Bronchial epithelial cell (primary cell): ENCODE measurements at regions not wholly inside any gene's neighbourhood (a gene's known extent, or its start where the extent isn't known, plus 50 kb on each side); places are given as distances from the start of the nearest gene placed in this dataset.
A peak's percentile ranks its signal among the peaks of the same experiment; 100 is the strongest.

Experiments
- DNase-seq: peaks from one replicate; pipeline ENCODE4 v3.0.0-alpha.2; 2010; ENCODE audit warnings: low read depth
- FAIRE-seq: peaks from 2 replicates; lab custom pipeline; 2011; peaks lifted over from hg19 to GRCh38; lab: Jason Lieb, UNC
- H3K27me3 ChIP-seq: 2 replicates; pipeline ENCODE4 v1.5.1; 2011; ENCODE audit warnings: low read length; ENCODE audit not compliant: control insufficient read depth, insufficient read depth
- H3K36me3 ChIP-seq: 2 replicates; pipeline ENCODE4 v1.5.1; 2011; ENCODE audit warnings: low read length; ENCODE audit not compliant: control insufficient read depth, insufficient read depth
- H3K4me3 ChIP-seq: 2 replicates; pipeline ENCODE4 v1.5.1; 2011; ENCODE audit warnings: mild to moderate bottlenecking, low read depth, low read length, control low read depth
- TF ChIP-seq, protein P1 (sequence below): IDR thresholded peaks from 2 replicates; pipeline ENCODE4 v1.5.1; 2011; ENCODE audit warnings: mild to moderate bottlenecking, moderate library complexity, low read length, control low read depth, inconsistent platforms; ENCODE audit not compliant: insufficient read depth, severe bottlenecking

DNA sequence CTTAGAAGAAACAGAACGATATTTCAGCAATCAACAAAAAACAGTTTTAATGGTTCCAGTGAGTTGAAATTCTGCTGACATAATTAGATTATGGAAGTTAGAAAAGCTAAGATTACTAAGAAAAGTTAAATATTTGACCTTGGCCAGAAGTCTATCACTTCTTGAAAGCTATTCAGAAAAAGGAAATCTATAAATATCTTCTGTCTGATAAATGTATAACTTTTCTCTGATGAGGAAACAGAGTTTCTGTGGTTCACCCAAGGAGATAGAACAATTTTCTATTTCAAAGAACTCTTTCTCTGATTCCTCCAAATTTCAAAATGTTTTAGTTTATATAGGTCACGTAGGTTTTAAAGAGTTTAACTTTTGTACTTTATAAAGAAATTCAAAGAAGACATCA, 438.4 kb upstream of the CHORDC1 start:
- TF ChIP-seq, protein P1, sequence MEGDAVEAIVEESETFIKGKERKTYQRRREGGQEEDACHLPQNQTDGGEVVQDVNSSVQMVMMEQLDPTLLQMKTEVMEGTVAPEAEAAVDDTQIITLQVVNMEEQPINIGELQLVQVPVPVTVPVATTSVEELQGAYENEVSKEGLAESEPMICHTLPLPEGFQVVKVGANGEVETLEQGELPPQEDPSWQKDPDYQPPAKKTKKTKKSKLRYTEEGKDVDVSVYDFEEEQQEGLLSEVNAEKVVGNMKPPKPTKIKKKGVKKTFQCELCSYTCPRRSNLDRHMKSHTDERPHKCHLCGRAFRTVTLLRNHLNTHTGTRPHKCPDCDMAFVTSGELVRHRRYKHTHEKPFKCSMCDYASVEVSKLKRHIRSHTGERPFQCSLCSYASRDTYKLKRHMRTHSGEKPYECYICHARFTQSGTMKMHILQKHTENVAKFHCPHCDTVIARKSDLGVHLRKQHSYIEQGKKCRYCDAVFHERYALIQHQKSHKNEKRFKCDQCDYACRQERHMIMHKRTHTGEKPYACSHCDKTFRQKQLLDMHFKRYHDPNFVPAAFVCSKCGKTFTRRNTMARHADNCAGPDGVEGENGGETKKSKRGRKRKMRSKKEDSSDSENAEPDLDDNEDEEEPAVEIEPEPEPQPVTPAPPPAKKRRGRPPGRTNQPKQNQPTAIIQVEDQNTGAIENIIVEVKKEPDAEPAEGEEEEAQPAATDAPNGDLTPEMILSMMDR: no peak
- no peaks in the 10 kb centered on the region for H3K36me3 ChIP-seq
- FAIRE-seq (no peak), DNase-seq (no peak)
- no peak overlapping the region for H3K4me3 ChIP-seq
- H3K27me3 ChIP-seq: no peaks in the 10 kb centered on the region

DNA sequence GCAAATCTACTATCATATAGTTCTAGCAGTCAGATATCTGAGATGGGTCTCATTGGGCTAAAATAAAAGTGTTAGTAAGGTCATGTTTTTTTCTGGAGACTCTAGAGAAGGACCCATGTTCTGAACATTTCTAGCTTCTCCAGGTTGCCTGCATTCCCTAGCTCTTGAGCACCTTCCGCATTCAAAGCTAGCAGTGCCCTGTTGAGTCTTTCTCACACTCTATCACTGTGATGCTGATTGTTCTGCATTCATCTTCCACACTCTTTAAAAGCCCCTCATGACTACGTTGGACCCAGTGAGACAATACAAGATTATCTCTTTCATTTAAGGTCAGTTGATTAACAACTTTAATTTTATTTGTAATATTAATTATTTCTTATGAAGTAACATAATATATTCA, 433.3 kb upstream of the CHORDC1 start:
- Histone ChIP-seq H3K4me3 (no peak overlapping the region), H3K36me3 (no peaks in the 10 kb centered on the region), H3K27me3 (no peaks in the 10 kb centered on the region)
- DNase-seq (no peak), FAIRE-seq (no peak)
- TF ChIP-seq, protein P1: no peak

DNA sequence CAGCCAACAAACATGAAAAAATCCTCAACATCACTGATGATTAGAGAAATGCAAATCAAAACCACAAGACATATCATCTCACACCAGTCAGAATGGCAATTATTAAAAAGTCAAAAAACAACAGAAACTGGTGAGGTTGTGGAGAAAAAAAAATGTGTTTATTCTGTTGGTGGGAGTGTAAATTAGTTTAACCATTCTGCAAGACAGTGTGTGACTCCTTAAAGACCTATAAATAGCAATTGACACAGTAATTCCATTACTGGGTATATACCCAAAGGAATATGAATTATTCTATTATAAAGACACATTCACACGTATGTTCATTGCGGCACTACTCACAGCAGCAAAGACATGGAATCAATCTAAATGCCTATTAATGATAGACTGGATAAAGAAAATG, 427.3 kb upstream of the CHORDC1 start:
- FAIRE-seq (no peak), DNase-seq (no peak)
- no peaks in the 10 kb centered on the region for H3K36me3 ChIP-seq
- H3K27me3 ChIP-seq: no peaks in the 10 kb centered on the region
- TF ChIP-seq, protein P1: no peak
- no peak overlapping the region for H3K4me3 ChIP-seq

DNA sequence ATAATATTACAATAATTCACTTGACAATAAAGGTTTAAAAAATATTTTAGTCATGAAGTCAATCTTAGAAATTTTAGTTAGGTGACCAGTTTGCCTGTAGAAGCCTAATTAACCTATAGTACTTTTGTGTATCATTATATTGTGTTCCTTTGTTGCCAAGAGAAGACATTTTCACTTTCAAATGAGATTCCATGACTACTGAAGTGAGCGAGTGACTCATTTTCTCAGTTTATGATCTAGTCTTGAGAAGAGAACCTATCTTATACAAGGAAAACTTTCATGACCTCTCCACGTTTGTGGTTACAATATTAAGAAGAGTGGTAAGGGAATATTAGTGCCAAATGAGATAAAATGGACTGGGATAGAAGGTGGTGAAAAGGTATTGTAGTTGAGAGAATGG, 423.9 kb upstream of the CHORDC1 start:
- TF ChIP-seq, protein P1: no peak
- FAIRE-seq: no peak
- DNase-seq: peak; percentile 1
- H3K36me3 ChIP-seq: no peaks in the 10 kb centered on the region
- H3K27me3 ChIP-seq: no peaks in the 10 kb centered on the region
- H3K4me3 ChIP-seq: no peak overlapping the region

DNA sequence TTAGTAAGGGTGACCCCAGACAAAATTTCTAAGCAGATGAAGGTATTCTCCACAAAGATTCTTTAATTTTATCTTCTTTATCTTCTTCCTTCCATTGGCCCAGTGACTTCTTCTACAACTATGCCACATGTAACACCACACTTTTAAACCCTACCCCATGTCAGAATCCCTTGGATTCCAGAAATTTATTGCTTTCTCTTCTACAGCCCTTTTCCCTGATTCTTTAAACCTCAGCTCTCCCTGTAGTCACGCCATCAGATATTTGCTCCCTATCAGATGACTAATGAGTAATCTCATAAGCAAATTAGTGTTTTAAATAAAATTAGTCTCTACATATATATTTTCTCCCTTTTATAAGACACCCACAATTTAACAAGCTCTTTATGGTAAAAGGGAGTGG, 423.4 kb upstream of the CHORDC1 start:
- H3K27me3 ChIP-seq: no peaks in the 10 kb centered on the region
- H3K36me3 ChIP-seq: no peaks in the 10 kb centered on the region
- TF ChIP-seq, protein P1: no peak
- no peak for FAIRE-seq
- H3K4me3 ChIP-seq: no peak overlapping the region
- no peak for DNase-seq

DNA sequence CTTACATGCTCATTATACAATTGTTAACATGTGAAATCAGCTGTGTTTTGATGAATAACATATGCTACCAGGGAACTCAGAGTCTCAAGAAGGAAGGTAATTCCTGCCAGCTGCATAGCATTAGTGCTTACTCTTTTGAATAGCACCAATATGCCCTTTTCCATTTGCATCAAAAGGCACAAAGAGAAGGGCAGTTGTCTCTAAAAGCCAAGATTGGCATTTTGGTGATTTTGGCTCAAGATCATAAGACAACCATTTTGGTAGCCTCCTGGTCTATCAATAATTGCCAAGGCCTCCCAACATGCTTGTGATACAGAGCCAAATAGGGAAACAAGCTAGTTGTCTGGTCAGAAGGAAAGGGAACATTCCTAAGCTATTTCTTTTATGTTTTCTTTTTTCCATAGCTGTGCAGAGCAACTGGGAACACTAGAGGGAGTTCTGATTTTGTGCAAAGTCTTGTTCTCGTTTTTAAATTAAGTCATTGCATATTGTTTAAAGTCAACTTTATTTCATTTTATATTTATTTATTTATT, 416.7 kb upstream of the CHORDC1 start:
- FAIRE-seq: no peak
- no peaks in the 10 kb centered on the region for H3K27me3 ChIP-seq
- TF ChIP-seq, protein P1: peak; percentile 52
- no peaks in the 10 kb centered on the region for H3K36me3 ChIP-seq
- peak; percentile 30 for DNase-seq
- no peak overlapping the region for H3K4me3 ChIP-seq
